Endothelial cell of umbilical vein (primary cell): ENCODE measurements at regions not wholly inside any gene's neighbourhood (a gene's known extent, or its start where the extent isn't known, plus 50 kb on each side); places are given as distances from the start of the nearest gene placed in this dataset.
A peak's percentile ranks its signal among the peaks of the same experiment; 100 is the strongest.

Source experiments
- BruUV-seq: library from RNA; stranded (reverse); fragments of 400-500 nt; replicated peaks from 2 replicates; lab custom pipeline; 2021; lab: Mats Ljungman, UMichigan
- CTCF ChIA-PET: fragments of 300-600, 350-600 bp; sonication (Branson Sonifier 250); formaldehyde crosslinking; loops from one replicate; lab custom pipeline; 2021; ENCODE audit warnings: antibody characterized with exemption, inconsistent platforms; lab: Charles Lee
- POLR2A ChIA-PET: fragments of 300-600, 350-600 bp; sonication (Branson Sonifier 250); formaldehyde crosslinking; loops from one replicate; lab custom pipeline; 2021; ENCODE audit warnings: antibody characterized with exemption, inconsistent platforms; lab: Charles Lee
- DNase-seq: peaks from one replicate; pipeline ENCODE4 v3.0.0-alpha.2; 2011; ENCODE audit warnings: low read depth, low spot score
- FAIRE-seq: peaks from 2 replicates; lab custom pipeline; 2011; peaks lifted over from hg19 to GRCh38; lab: Jason Lieb, UNC
- H2AFZ ChIP-seq: 2 replicates; pipeline ENCODE4 v1.6.0; 2012; ENCODE audit warnings: low read depth, low read length, control low read depth, inconsistent platforms
- H3K27ac ChIP-seq: 2 replicates; pipeline ENCODE4 v1.5.1; 2011; ENCODE audit warnings: low read depth, mild to moderate bottlenecking, control low read depth, low read length, moderate library complexity; ENCODE audit not compliant: insufficient read depth
- H3K27me3 ChIP-seq, 2 experiments: 2 replicates each; pipeline versions ENCODE4 v1.6.0 to v1.6.1; 2011; ENCODE audit warnings: low read length in 2 of 2, mixed read lengths in 1 of 2; ENCODE audit not compliant: control insufficient read depth in 2 of 2, insufficient read depth in 2 of 2
- H3K36me3 ChIP-seq, 2 experiments: 2 replicates in 1 of 2; 3 replicates in 1 of 2; pipeline ENCODE4 v1.5.1; 2011; ENCODE audit warnings: low read length in 2 of 2, mild to moderate bottlenecking in 1 of 2, moderate library complexity in 1 of 2; ENCODE audit not compliant: control insufficient read depth in 2 of 2, insufficient read depth in 2 of 2; ENCODE audit errors: extremely low read depth in 1 of 2
- H3K4me1 ChIP-seq: 3 replicates; pipeline ENCODE4 v1.5.1; 2011; ENCODE audit warnings: mild to moderate bottlenecking, low read length; ENCODE audit not compliant: control insufficient read depth, insufficient read depth; ENCODE audit errors: extremely low read depth
- H3K4me2 ChIP-seq: 2 replicates; pipeline ENCODE4 v1.6.1; 2011; ENCODE audit warnings: low read length, control low read depth, mixed read lengths; ENCODE audit not compliant: insufficient read depth
- H3K4me3 ChIP-seq, 3 experiments: fragments of 200-600 bp in 1 of 3; sonication (generic), shearing (Covaris generic) in 1 of 3; replicated peaks in 1 of 3; 2 replicates each; pipeline ENCODE4 v1.5.1; 2011 to 2016; ENCODE audit warnings: control low read depth in 3 of 3, low read length in 3 of 3, mild to moderate bottlenecking in 2 of 3, inconsistent platforms in 1 of 3, low read depth in 1 of 3, moderate library complexity in 1 of 3; ENCODE audit not compliant: insufficient read depth in 1 of 3
- H3K79me2 ChIP-seq: 2 replicates; pipeline ENCODE4 v1.6.0; 2012; ENCODE audit warnings: low read length, inconsistent platforms; ENCODE audit not compliant: control insufficient read depth, insufficient read depth
- H3K9ac ChIP-seq: replicated peaks from 2 replicates; pipeline ENCODE3; 2011; ENCODE audit warnings: low read length, control low read depth; ENCODE audit not compliant: insufficient read depth; ENCODE audit errors: extremely low read depth
- H3K9me1 ChIP-seq: replicated peaks from 3 replicates; pipeline ENCODE4 v1.6.0; 2011; ENCODE audit warnings: mild to moderate bottlenecking, low read length; ENCODE audit not compliant: control insufficient read depth, insufficient read depth; ENCODE audit errors: extremely low read depth
- H3K9me3 ChIP-seq: replicated peaks from 2 replicates; pipeline ENCODE4 v1.5.1; 2012; ENCODE audit warnings: low read length, inconsistent platforms; ENCODE audit not compliant: control insufficient read depth, insufficient read depth
- H4K20me1 ChIP-seq: replicated peaks from 2 replicates; pipeline ENCODE3; 2011; ENCODE audit warnings: mild to moderate bottlenecking, low read length; ENCODE audit not compliant: control insufficient read depth, insufficient read depth; ENCODE audit errors: extremely low read depth
- EZH2 ChIP-seq: IDR thresholded peaks from 2 replicates; pipeline ENCODE4 v1.6.1; 2012; ENCODE audit warnings: borderline replicate concordance, low read depth, mild to moderate bottlenecking, moderate library complexity, low read length, inconsistent platforms; ENCODE audit not compliant: severe bottlenecking
- FOS ChIP-seq: IDR thresholded peaks from 2 replicates; pipeline ENCODE4 v1.6.1; 2011; ENCODE audit warnings: mild to moderate bottlenecking, low read length, moderate library complexity, borderline replicate concordance; ENCODE audit not compliant: insufficient read depth
- GATA2 ChIP-seq: IDR thresholded peaks from 2 replicates; pipeline ENCODE4 v1.7.0; 2011; ENCODE audit warnings: low read depth, mild to moderate bottlenecking, moderate library complexity, mixed read lengths, low read length; ENCODE audit not compliant: insufficient read length, insufficient read depth
- JUN ChIP-seq: IDR thresholded peaks from 2 replicates; pipeline ENCODE4 v1.6.1; 2011; ENCODE audit warnings: borderline replicate concordance, low read depth; ENCODE audit not compliant: insufficient read length, insufficient read depth
- MAX ChIP-seq: IDR thresholded peaks from 2 replicates; pipeline ENCODE4 v1.6.1; 2011; ENCODE audit not compliant: insufficient read depth, insufficient read length
- MYC ChIP-seq: IDR thresholded peaks from one replicate; pipeline ENCODE4 v1.6.1; 2011; ENCODE audit warnings: mild to moderate bottlenecking, low read depth, low read length
- POLR2A ChIP-seq: IDR thresholded peaks from 2 replicates; pipeline ENCODE4 v1.6.1; 2012; ENCODE audit warnings: low read depth, mild to moderate bottlenecking, control low read depth, low read length
- POLR2AphosphoS5 ChIP-seq: IDR thresholded peaks from 2 replicates; pipeline ENCODE4 v1.6.1; 2012; ENCODE audit warnings: low read depth, mild to moderate bottlenecking, control low read depth, low read length, moderate library complexity; ENCODE audit not compliant: insufficient read depth
- dilution Hi-C: fragments of 300-500 bp; cut with MboI; formaldehyde crosslinking; loops from one replicate; pipeline ENCODE4 v1.15.0; 2019; ENCODE audit warnings: low sequenced_read_pairs; ENCODE audit not compliant: extremely low pct_ligation_motif_present
- intact Hi-C: fragments of 100-400 bp; cut with micrococcal nuclease; formaldehyde crosslinking; loops from one replicate; pipeline ENCODE4 v1.10.0; 2022
- TF ChIP-seq, protein P1 (sequence below), 2 donors: IDR thresholded peaks; 1 replicate in 1 of 2; 2 replicates in 1 of 2; pipeline ENCODE4 v1.5.1; 2011; ENCODE audit warnings: low read length in 2 of 2, mild to moderate bottlenecking in 2 of 2, moderate library complexity in 2 of 2, control low read depth in 1 of 2, inconsistent platforms in 1 of 2, low read depth in 1 of 2; ENCODE audit not compliant: insufficient read depth in 1 of 2; ENCODE audit errors: extremely low read depth in 1 of 2

DNA sequence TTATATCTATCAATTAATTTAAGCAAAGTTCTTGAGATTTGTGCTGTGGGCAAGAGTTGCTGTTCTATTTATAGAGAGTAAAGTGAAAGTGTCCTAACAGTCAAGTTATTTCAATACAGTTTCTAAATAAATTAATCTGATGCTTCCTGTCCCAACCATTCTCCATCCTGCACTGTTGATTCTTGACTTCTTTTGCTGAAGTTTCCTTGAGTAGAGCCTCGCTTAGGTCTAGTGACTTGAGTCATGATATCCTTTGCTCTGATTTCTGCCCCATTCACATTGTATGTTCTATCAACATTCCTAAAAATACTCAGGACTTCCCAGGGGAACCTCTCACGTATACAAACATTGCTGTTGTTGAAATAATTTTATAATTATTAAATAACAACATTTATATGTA, 498.4 kb upstream of the ALCAM start:
- no peaks in the 10 kb centered on the region for H3K9me3 ChIP-seq
- no peaks in the 10 kb centered on the region for H3K79me2 ChIP-seq
- H3K4me3 ChIP-seq: no peak overlapping the region
- no TSS peak for BruUV-seq
- H3K9me1 ChIP-seq: no peaks in the 10 kb centered on the region
- H2AFZ ChIP-seq: no peak overlapping the region
- no peak overlapping the region for H3K27ac ChIP-seq
- CTCF ChIA-PET: interaction anchor here (1.0 kb wide), 1 partner anchor 20 kb away, joined by 3 read pairs; no protein-coding TSS in a partner anchor
- H3K9ac ChIP-seq: no peak overlapping the region
- POLR2A ChIA-PET: no interaction called here
- FAIRE-seq (no peak), DNase-seq (no peak)
- intact Hi-C loops (no loop called here), dilution Hi-C loops (no loop called here)
- peak overlapping the region; percentile 11 for H3K4me2 ChIP-seq
- H3K36me3 ChIP-seq: no peaks in the 10 kb centered on the region
- H4K20me1 ChIP-seq: no peaks in the 10 kb centered on the region
- H3K27me3 ChIP-seq: no peaks in the 10 kb centered on the region
- TF ChIP-seq POLR2AphosphoS5 (no peak), POLR2A (no peak), FOS (no peak), GATA2 (no peak), MAX (no peak), MYC (no peak), EZH2 (no peak), JUN (no peak)
- TF ChIP-seq, protein P1, sequence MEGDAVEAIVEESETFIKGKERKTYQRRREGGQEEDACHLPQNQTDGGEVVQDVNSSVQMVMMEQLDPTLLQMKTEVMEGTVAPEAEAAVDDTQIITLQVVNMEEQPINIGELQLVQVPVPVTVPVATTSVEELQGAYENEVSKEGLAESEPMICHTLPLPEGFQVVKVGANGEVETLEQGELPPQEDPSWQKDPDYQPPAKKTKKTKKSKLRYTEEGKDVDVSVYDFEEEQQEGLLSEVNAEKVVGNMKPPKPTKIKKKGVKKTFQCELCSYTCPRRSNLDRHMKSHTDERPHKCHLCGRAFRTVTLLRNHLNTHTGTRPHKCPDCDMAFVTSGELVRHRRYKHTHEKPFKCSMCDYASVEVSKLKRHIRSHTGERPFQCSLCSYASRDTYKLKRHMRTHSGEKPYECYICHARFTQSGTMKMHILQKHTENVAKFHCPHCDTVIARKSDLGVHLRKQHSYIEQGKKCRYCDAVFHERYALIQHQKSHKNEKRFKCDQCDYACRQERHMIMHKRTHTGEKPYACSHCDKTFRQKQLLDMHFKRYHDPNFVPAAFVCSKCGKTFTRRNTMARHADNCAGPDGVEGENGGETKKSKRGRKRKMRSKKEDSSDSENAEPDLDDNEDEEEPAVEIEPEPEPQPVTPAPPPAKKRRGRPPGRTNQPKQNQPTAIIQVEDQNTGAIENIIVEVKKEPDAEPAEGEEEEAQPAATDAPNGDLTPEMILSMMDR (IDR thresholded peaks at IDR 0.05; ENCODE audit: extremely low read depth in 1 of 2, insufficient read depth in 1 of 2, low read depth in 1 of 2, low read length in 2 of 2): no peak
- H3K4me1 ChIP-seq: peaks cover 4% of the 10 kb centered on the region
